HEK293 (cell line): ENCODE measurements at regions not wholly inside any gene's neighbourhood (a gene's known extent, or its start where the extent isn't known, plus 50 kb on each side); places are given as distances from the start of the nearest gene placed in this dataset.

Source experiments
- CTCF ChIP-seq: fragments of 450-650 bp; formaldehyde crosslinking; IDR thresholded peaks from 2 replicates; pipeline ENCODE4 v1.5.1; 2016; ENCODE audit warnings: missing biosample characterization, missing genetic modification characterization
- GLI2 ChIP-seq: fragments of 450-650 bp; formaldehyde crosslinking; IDR thresholded peaks from 2 replicates; pipeline ENCODE4; 2017; ENCODE audit warnings: missing biosample characterization, missing genetic modification characterization, low read depth, borderline replicate concordance
- ZBTB26 ChIP-seq: fragments of 450-650 bp; formaldehyde crosslinking; optimal IDR thresholded peaks from 2 replicates; pipeline ENCODE3; 2016; ENCODE audit warnings: missing biosample characterization, mild to moderate bottlenecking, missing genetic modification characterization
- ZNF121 ChIP-seq: fragments of 450-650 bp; formaldehyde crosslinking; IDR thresholded peaks from 2 replicates; pipeline ENCODE4 v1.5.1; 2016; ENCODE audit warnings: missing biosample characterization, missing genetic modification characterization
- ZNF146 ChIP-seq: fragments of 450-650 bp; formaldehyde crosslinking; IDR thresholded peaks from 2 replicates; pipeline ENCODE4 v1.5.1; 2016; ENCODE audit warnings: missing biosample characterization, missing genetic modification characterization
- ZNF274 ChIP-seq, 2 experiments: fragments of 200-500 bp in 1 of 2; fragments of 450-650 bp in 1 of 2; sonication (Bioruptor generic) in 1 of 2; formaldehyde crosslinking in 1 of 2; IDR thresholded peaks; 2 replicates each; pipeline versions ENCODE4 v1.5.1 to v1.6.1; 2014 to 2016; ENCODE audit warnings: borderline replicate concordance in 1 of 2, inconsistent platforms in 1 of 2, low read length in 1 of 2, missing biosample characterization in 1 of 2, missing genetic modification characterization in 1 of 2
- ZNF404 ChIP-seq: fragments of 450-650 bp; formaldehyde crosslinking; IDR thresholded peaks from 2 replicates; pipeline ENCODE4 v1.5.1; 2017; ENCODE audit warnings: missing biosample characterization, missing genetic modification characterization
- ZNF639 ChIP-seq: fragments of 450-650 bp; formaldehyde crosslinking; IDR thresholded peaks from 2 replicates; pipeline ENCODE4 v1.5.1; 2016; ENCODE audit warnings: missing biosample characterization, missing genetic modification characterization

GRCh38 chr10:34002896-34003295 lies 668.4 kb upstream of the NRP1 start:
- TF ChIP-seq CTCF (tag by site-specific recombination) (no peak), ZNF121 (no peak), ZBTB26 (tag by site-specific recombination) (no peak), GLI2 (tag by site-specific recombination) (no peak), ZNF146 (tag by site-specific recombination) (no peak), ZNF404 (tag by site-specific recombination) (no peak), ZNF639 (tag by site-specific recombination) (no peak), ZNF274 (IDR thresholded peaks at IDR 0.05; ENCODE audit: low read length) (no peak), ZNF274 (tag by site-specific recombination; IDR thresholded peaks at IDR 0.05; ENCODE audit: borderline replicate concordance) (no peak)
